SK-N-SH (cell line): ENCODE measurements at regions not wholly inside any gene's neighbourhood (a gene's known extent, or its start where the extent isn't known, plus 50 kb on each side); places are given as distances from the start of the nearest gene placed in this dataset.

Source experiments
- CTCF ChIA-PET: fragments of 300-600, 350-600 bp; formaldehyde crosslinking; extraction: SDS; loops from one replicate; lab custom pipeline; 2021; lab: Yijun Ruan, JAX
- POLR2A ChIA-PET: fragments of 350-600 bp; sonication (Branson Sonifier 250); formaldehyde crosslinking; extraction: SDS; loops from one replicate; lab custom pipeline; 2020; ENCODE audit warnings: antibody characterized with exemption, inconsistent platforms; lab: Yijun Ruan, JAX
- DNase-seq: peaks from one replicate; pipeline ENCODE4 v3.0.0; 2012
- H2AFZ ChIP-seq: fragments of 200-600 bp; sonication (generic); 2 replicates; pipeline ENCODE4 v1.8.1; 2016; ENCODE audit warnings: antibody characterized with exemption, mild to moderate bottlenecking, low read depth
- H3F3A ChIP-seq: fragments of 200-600 bp; sonication (generic); replicated peaks from 2 replicates; pipeline ENCODE3; 2016; ENCODE audit warnings: antibody characterized with exemption, mild to moderate bottlenecking; ENCODE audit not compliant: insufficient read depth
- H3K27ac ChIP-seq, 2 experiments: fragments of 200-500 bp in 1 of 2; fragments of 200-600 bp in 1 of 2; sonication (Bioruptor generic) in 1 of 2; sonication (generic), shearing (Covaris generic) in 1 of 2; 2 replicates each; pipeline versions ENCODE4 v1.5.1 to v1.6.1; 2014 to 2016; ENCODE audit warnings: low read depth in 2 of 2, inconsistent platforms in 1 of 2, low read length in 1 of 2, mild to moderate bottlenecking in 1 of 2, mixed read lengths in 1 of 2
- H3K27me3 ChIP-seq: fragments of 200-600 bp; sonication (generic), shearing (Covaris generic); 2 replicates; pipeline ENCODE4 v1.6.1; 2016; ENCODE audit warnings: mixed run types; ENCODE audit not compliant: insufficient read depth
- H3K36me3 ChIP-seq, 2 experiments: fragments of 200-500 bp in 1 of 2; fragments of 200-600 bp in 1 of 2; sonication (Bioruptor generic) in 1 of 2; sonication (generic) in 1 of 2; replicated peaks in 1 of 2; 2 replicates each; pipeline versions ENCODE3 to v1.5.1; 2014 to 2016; ENCODE audit warnings: low read length in 1 of 2, mild to moderate bottlenecking in 1 of 2; ENCODE audit not compliant: insufficient read depth in 2 of 2, control insufficient read depth in 1 of 2
- H3K4me1 ChIP-seq, 2 experiments: fragments of 200-500 bp in 1 of 2; fragments of 200-600 bp in 1 of 2; sonication (Bioruptor generic) in 1 of 2; sonication (generic), shearing (Covaris generic) in 1 of 2; 2 replicates each; pipeline versions ENCODE4 v1.5.1 to v1.6.1; 2014 to 2016; ENCODE audit warnings: low read depth in 1 of 2, low read length in 1 of 2, mixed run types in 1 of 2; ENCODE audit not compliant: insufficient read depth in 2 of 2, control insufficient read depth in 1 of 2
- H3K4me2 ChIP-seq: fragments of 200-600 bp; sonication (generic), shearing (Covaris generic); 2 replicates; pipeline ENCODE4 v1.6.1; 2017; ENCODE audit warnings: mixed run types
- H3K4me3 ChIP-seq, 2 experiments: fragments of 200-500 bp in 1 of 2; fragments of 200-600 bp in 1 of 2; sonication (Bioruptor generic) in 1 of 2; sonication (generic), shearing (Covaris generic) in 1 of 2; 2 replicates each; pipeline versions ENCODE4 v1.5.1 to v1.8.1; 2014 to 2016; ENCODE audit warnings: low read depth in 2 of 2, inconsistent platforms in 1 of 2, low read length in 1 of 2, mild to moderate bottlenecking in 1 of 2, mixed read lengths in 1 of 2, moderate library complexity in 1 of 2
- H3K79me2 ChIP-seq: fragments of 200-600 bp; sonication (generic); 2 replicates; pipeline ENCODE4 v1.8.1; 2017; ENCODE audit warnings: mild to moderate bottlenecking; ENCODE audit not compliant: insufficient read depth
- H3K9ac ChIP-seq: fragments of 200-600 bp; sonication (generic); 2 replicates; pipeline ENCODE4 v1.6.1; 2017; ENCODE audit warnings: mixed run types
- H3K9me2 ChIP-seq: fragments of 200-600 bp; sonication (generic); 2 replicates; pipeline ENCODE4 v1.6.1; 2017; ENCODE audit warnings: mixed run types
- H3K9me3 ChIP-seq: fragments of 200-600 bp; sonication (generic); 2 replicates; pipeline ENCODE4 v1.6.1; 2017; ENCODE audit warnings: mixed run types, mild to moderate bottlenecking, moderate library complexity
- H4K20me1 ChIP-seq: fragments of 200-600 bp; sonication (generic); 2 replicates; pipeline ENCODE4 v1.6.1; 2017; ENCODE audit warnings: mild to moderate bottlenecking, mixed run types; ENCODE audit not compliant: insufficient read depth
- CHD2 ChIP-seq: fragments of 150-350 bp; IDR thresholded peaks from 2 replicates; pipeline ENCODE4 v1.6.1; 2018; ENCODE audit warnings: low read length; ENCODE audit not compliant: partially characterized antibody
- EP300 ChIP-seq, 2 experiments: IDR thresholded peaks; 2 replicates each; pipeline versions ENCODE4 v1.4.0 to v1.6.1; 2012; ENCODE audit warnings: borderline replicate concordance in 1 of 2, low read depth in 1 of 2, low read length in 1 of 2
- FOSL2 ChIP-seq: IDR thresholded peaks from 2 replicates; pipeline ENCODE4 v1.4.0; 2012; ENCODE audit warnings: low read depth, mild to moderate bottlenecking, moderate library complexity, borderline replicate concordance
- FOXJ3 ChIP-seq: sonication (generic); formaldehyde crosslinking; IDR thresholded peaks from 2 replicates; pipeline ENCODE4 v1.5.1; 2020; ENCODE audit warnings: mild to moderate bottlenecking, missing genetic modification reagents
- FOXM1 ChIP-seq: IDR thresholded peaks from 2 replicates; pipeline ENCODE4 v1.4.0; 2012; ENCODE audit warnings: low read depth, mild to moderate bottlenecking
- GATA2 ChIP-seq: sonication (generic); formaldehyde crosslinking; IDR thresholded peaks from 2 replicates; pipeline ENCODE4 v1.5.0; 2020; ENCODE audit warnings: mild to moderate bottlenecking, missing genetic modification reagents
- IRF3 ChIP-seq: fragments of 150-350 bp; IDR thresholded peaks from 2 replicates; pipeline ENCODE4 v1.6.1; 2016; ENCODE audit warnings: mild to moderate bottlenecking, low read depth, low read length
- MAX ChIP-seq: IDR thresholded peaks from 2 replicates; pipeline ENCODE4 v1.4.0; 2012; ENCODE audit warnings: low read depth
- MEF2A ChIP-seq: IDR thresholded peaks from 2 replicates; pipeline ENCODE4 v1.4.0; 2012; ENCODE audit warnings: low read depth, borderline replicate concordance
- MXI1 ChIP-seq: IDR thresholded peaks from 2 replicates; pipeline ENCODE4 v1.6.1; 2012; ENCODE audit warnings: mild to moderate bottlenecking, low read depth, low read length, improper control_type of control experiment
- NFIC ChIP-seq: IDR thresholded peaks from 2 replicates; pipeline ENCODE4 v1.4.0; 2012; ENCODE audit warnings: borderline replicate concordance
- POLR2AphosphoS5 ChIP-seq: IDR thresholded peaks from 2 replicates; pipeline ENCODE4 v1.6.1; 2012; ENCODE audit warnings: low read depth, low read length
- REST ChIP-seq: IDR thresholded peaks from 2 replicates; pipeline ENCODE4 v1.6.1; 2012; ENCODE audit warnings: mild to moderate bottlenecking, low read depth, low read length, moderate library complexity
- RFX5 ChIP-seq: IDR thresholded peaks from 2 replicates; pipeline ENCODE4 v1.6.1; 2012; ENCODE audit warnings: mild to moderate bottlenecking, improper control_type of control experiment, low read length
- SIN3A ChIP-seq: IDR thresholded peaks from 2 replicates; pipeline ENCODE4 v1.6.1; 2012; ENCODE audit warnings: low read depth, mild to moderate bottlenecking, low read length, moderate library complexity, borderline replicate concordance
- SMC3 ChIP-seq: IDR thresholded peaks from 2 replicates; pipeline ENCODE4 v1.6.1; 2012; ENCODE audit warnings: low read depth, low read length, improper control_type of control experiment
- TAF1 ChIP-seq: IDR thresholded peaks from 2 replicates; pipeline ENCODE4 v1.6.1; 2012; ENCODE audit warnings: low read depth, mild to moderate bottlenecking, low read length, moderate library complexity, borderline replicate concordance
- TEAD4 ChIP-seq: IDR thresholded peaks from 2 replicates; pipeline ENCODE4 v1.4.0; 2012; ENCODE audit warnings: mild to moderate bottlenecking, borderline replicate concordance; ENCODE audit not compliant: insufficient read depth
- YY1 ChIP-seq: IDR thresholded peaks from 2 replicates; pipeline ENCODE4 v1.4.0; 2012; ENCODE audit warnings: low read depth, mild to moderate bottlenecking
- WGBS: methylation state at CpG from one replicate; pipeline ENCODE4 v1.1.6; 2017; ENCODE audit warnings: low lambda C conversion rate; 5-methylcytosine and 5-hydroxymethylcytosine counted together

DNA sequence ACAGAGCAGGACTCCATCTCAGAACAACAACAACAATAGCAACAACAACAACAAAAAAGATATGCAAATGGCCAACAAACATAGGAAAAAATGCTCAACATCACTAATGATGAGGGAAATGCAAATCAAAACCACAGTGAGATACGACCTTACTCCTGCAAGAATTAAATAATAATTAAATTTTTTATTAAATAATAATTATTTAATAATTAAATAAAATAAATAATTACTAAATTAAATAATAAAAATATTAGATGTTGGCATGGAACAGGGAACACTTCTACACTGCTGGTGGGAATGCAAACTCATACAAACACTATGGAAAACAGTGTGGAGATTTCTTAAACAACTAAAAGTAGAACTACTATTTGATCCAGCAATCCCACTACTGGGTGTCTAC is 1022.3 kb upstream of the B3GALT2 start:
- Histone ChIP-seq H3K36me3 (no peaks in the 10 kb centered on the region), H3K4me1 (no peaks in the 10 kb centered on the region), H3K27me3 (no peaks in the 10 kb centered on the region), H2AFZ (no peak overlapping the region), H3K4me2 (no peak overlapping the region), H3K9me3 (no peaks in the 10 kb centered on the region), H4K20me1 (no peaks in the 10 kb centered on the region), H3K9me2 (peaks cover 3% of the 10 kb centered on the region; the same call in 1 of the 2 replicates), H3F3A (no peaks in the 10 kb centered on the region), H3K27ac (no peak overlapping the region), H3K9ac (no peak overlapping the region), H3K4me3 (no peak overlapping the region), H3K79me2 (no peaks in the 10 kb centered on the region)
- ChIA-PET POLR2A (no interaction called here), CTCF (no interaction called here)
- no peak for TF ChIP-seq SMC3
- no peak for TF ChIP-seq FOXJ3 (CRISPR knock-in tag)
- no peak for TF ChIP-seq TAF1
- TF ChIP-seq REST, result no peak
- TF ChIP-seq MAX, result no peak
- no peak for TF ChIP-seq TEAD4
- no peak for TF ChIP-seq SIN3A
- TF ChIP-seq NFIC, result no peak
- TF ChIP-seq RFX5, result no peak
- TF ChIP-seq GATA2 (CRISPR knock-in tag), result no peak
- TF ChIP-seq CHD2, result no peak
- DNase-seq, result no peak
- WGBS, result 21% methylated on average over 1 of the region's 1 CpG

GRCh38 chr1:194196562-194196961 is 1010.1 kb upstream of the B3GALT2 start:
- ChIA-PET POLR2A (no interaction called here), CTCF (no interaction called here)
- Histone ChIP-seq H3K27ac (no peak overlapping the region), H3K9ac (no peak overlapping the region), H3K27me3 (no peaks in the 10 kb centered on the region), H3K9me3 (no peaks in the 10 kb centered on the region), H3K9me2 (no peaks in the 10 kb centered on the region), H3K4me3 (no peak overlapping the region), H4K20me1 (no peaks in the 10 kb centered on the region), H3K79me2 (no peaks in the 10 kb centered on the region), H2AFZ (no peak overlapping the region), H3K4me2 (no peak overlapping the region), H3K4me1 (no peaks in the 10 kb centered on the region), H3F3A (no peaks in the 10 kb centered on the region), H3K36me3 (no peaks in the 10 kb centered on the region)
- WGBS, result 31% methylated on average over 4 of the region's 4 CpGs
- no peak for DNase-seq
- TF ChIP-seq TEAD4 (no peak), FOXM1 (no peak), MXI1 (no peak), MAX (no peak), REST (no peak), SMC3 (no peak), FOSL2 (no peak), EP300 (IDR thresholded peaks at IDR 0.05; ENCODE audit: borderline replicate concordance in 1 of 2, low read depth in 1 of 2, low read length in 1 of 2) (no peak), POLR2AphosphoS5 (no peak), YY1 (no peak), IRF3 (no peak), MEF2A (no peak), GATA2 (CRISPR knock-in tag) (no peak)
